Hepatocyte (in vitro differentiated cells): ENCODE measurements at regions not wholly inside any gene's neighbourhood (a gene's known extent, or its start where the extent isn't known, plus 50 kb on each side); places are given as distances from the start of the nearest gene placed in this dataset.

Source experiments
- DNase-seq: peaks from one replicate; pipeline ENCODE4 v3.0.0-alpha.2; 2016; ENCODE audit warnings: low spot score
- H2AFZ ChIP-seq: fragments of 200-600 bp; sonication (generic); 2 replicates; pipeline ENCODE4 v1.6.0; 2016; ENCODE audit warnings: antibody characterized with exemption, mild to moderate bottlenecking
- H3K27ac ChIP-seq: fragments of 200-600 bp; sonication (generic); 2 replicates; pipeline ENCODE4 v1.5.1; 2016; ENCODE audit warnings: mild to moderate bottlenecking
- H3K27me3 ChIP-seq: fragments of 200-600 bp; sonication (generic); 2 replicates; pipeline ENCODE4 v1.6.1; 2016
- H3K36me3 ChIP-seq: fragments of 200-600 bp; sonication (generic); replicated peaks from 2 replicates; pipeline ENCODE4 v1.5.1; 2016; ENCODE audit warnings: low read depth; ENCODE audit not compliant: insufficient read depth
- H3K4me1 ChIP-seq: fragments of 200-600 bp; sonication (generic); 2 replicates; pipeline ENCODE4 v1.5.1; 2016; ENCODE audit warnings: mild to moderate bottlenecking, moderate library complexity; ENCODE audit not compliant: insufficient read depth
- H3K4me2 ChIP-seq: fragments of 200-600 bp; sonication (generic); 2 replicates; pipeline ENCODE4 v1.6.0; 2016
- H3K4me3 ChIP-seq: fragments of 200-600 bp; sonication (generic); 2 replicates; pipeline ENCODE4 v1.5.1; 2016; ENCODE audit warnings: mild to moderate bottlenecking
- H3K79me2 ChIP-seq: fragments of 200-600 bp; sonication (generic); 2 replicates; pipeline ENCODE4 v1.6.0; 2017; ENCODE audit warnings: mild to moderate bottlenecking
- H3K9me2 ChIP-seq: fragments of 200-600 bp; sonication (generic); replicated peaks from 2 replicates; pipeline ENCODE4 v1.6.0; 2017; ENCODE audit warnings: mild to moderate bottlenecking; ENCODE audit not compliant: insufficient read depth
- H3K9me3 ChIP-seq: fragments of 200-600 bp; sonication (generic); 2 replicates; pipeline ENCODE4 v1.5.1; 2016; ENCODE audit warnings: low read depth, mild to moderate bottlenecking
- H4K20me1 ChIP-seq: fragments of 200-600 bp; sonication (generic); 2 replicates; pipeline ENCODE4 v1.6.0; 2016; ENCODE audit warnings: mild to moderate bottlenecking; ENCODE audit not compliant: insufficient read depth, poor library complexity, severe bottlenecking
- CTCF ChIP-seq: fragments of 200-600 bp; sonication (generic); IDR thresholded peaks from 2 replicates; pipeline ENCODE4 v1.5.1; 2016; ENCODE audit warnings: antibody characterized with exemption, mild to moderate bottlenecking; ENCODE audit not compliant: poor library complexity
- EZH2 ChIP-seq: fragments of 200-600 bp; sonication (generic); IDR thresholded peaks from 2 replicates; pipeline ENCODE4 v1.6.1; 2016; ENCODE audit warnings: antibody characterized with exemption, mild to moderate bottlenecking, borderline replicate concordance
- EZH2phosphoT487 ChIP-seq: fragments of 200-600 bp; sonication (generic); IDR thresholded peaks from one replicate; pipeline ENCODE4 v1.6.1; 2018; ENCODE audit warnings: antibody characterized with exemption, mild to moderate bottlenecking, low read depth, moderate library complexity; ENCODE audit not compliant: unreplicated experiment, severe bottlenecking
- WGBS: methylation state at CpG from one replicate; pipeline ENCODE4 v1.1.6; 2016; ENCODE audit warnings: low lambda C conversion rate; ENCODE audit errors: missing lambda C conversion rate; 5-methylcytosine and 5-hydroxymethylcytosine counted together

- Histone ChIP-seq H4K20me1 (no peaks in the 10 kb centered on the region), H3K4me2 (no peak overlapping the region), H3K9me2 (no peaks in the 10 kb centered on the region), H3K27ac (no peak overlapping the region), H3K36me3 (no peaks in the 10 kb centered on the region), H2AFZ (no peak overlapping the region), H3K4me3 (no peak overlapping the region), H3K27me3 (no peaks in the 10 kb centered on the region), H3K4me1 (no peaks in the 10 kb centered on the region), H3K9me3 (no peaks in the 10 kb centered on the region), H3K79me2 (no peaks in the 10 kb centered on the region)
- TF ChIP-seq EZH2 = no peak
- no peak for TF ChIP-seq CTCF
- no peak for TF ChIP-seq EZH2phosphoT487
- DNase-seq = no peak
- 78% methylated on average over 4 of the region's 4 CpGs for WGBS
These were observed 1207.1 kb upstream of the CDH18 start for GRCh38 chr5:21195145-21195544.

GRCh38 chr5:21185536-21185935 lies 1197.5 kb upstream of the CDH18 start:
- H3K27me3 ChIP-seq = no peaks in the 10 kb centered on the region
- H2AFZ ChIP-seq = no peak overlapping the region
- no peaks in the 10 kb centered on the region for H4K20me1 ChIP-seq
- H3K27ac ChIP-seq = no peak overlapping the region
- H3K4me2 ChIP-seq = no peak overlapping the region
- H3K36me3 ChIP-seq = no peaks in the 10 kb centered on the region
- no peaks in the 10 kb centered on the region for H3K4me1 ChIP-seq
- WGBS = 81% methylated on average over 5 of the region's 5 CpGs
- H3K79me2 ChIP-seq = no peaks in the 10 kb centered on the region
- DNase-seq = no peak
- TF ChIP-seq EZH2 (no peak), CTCF (no peak), EZH2phosphoT487 (no peak)
- H3K4me3 ChIP-seq = no peak overlapping the region
- no peaks in the 10 kb centered on the region for H3K9me2 ChIP-seq
- no peaks in the 10 kb centered on the region for H3K9me3 ChIP-seq

GRCh38 chr5:21184581-21184980 lies 1196.6 kb upstream of the CDH18 start:
- H3K36me3 ChIP-seq = no peaks in the 10 kb centered on the region
- no peaks in the 10 kb centered on the region for H4K20me1 ChIP-seq
- no peaks in the 10 kb centered on the region for H3K9me2 ChIP-seq
- TF ChIP-seq CTCF (no peak), EZH2phosphoT487 (no peak), EZH2 (no peak)
- H3K27me3 ChIP-seq = no peaks in the 10 kb centered on the region
- no peak overlapping the region for H3K4me2 ChIP-seq
- H3K4me3 ChIP-seq = no peak overlapping the region
- WGBS = 62% methylated on average over 4 of the region's 4 CpGs
- no peak overlapping the region for H3K27ac ChIP-seq
- no peaks in the 10 kb centered on the region for H3K9me3 ChIP-seq
- DNase-seq = no peak
- H3K4me1 ChIP-seq = no peaks in the 10 kb centered on the region
- H3K79me2 ChIP-seq = no peaks in the 10 kb centered on the region
- H2AFZ ChIP-seq = no peak overlapping the region

- no peaks in the 10 kb centered on the region for H3K27me3 ChIP-seq
- H2AFZ ChIP-seq = no peak overlapping the region
- H3K9me2 ChIP-seq = no peaks in the 10 kb centered on the region
- no peaks in the 10 kb centered on the region for H3K79me2 ChIP-seq
- H4K20me1 ChIP-seq = no peaks in the 10 kb centered on the region
- no peaks in the 10 kb centered on the region for H3K4me1 ChIP-seq
- WGBS = 92% methylated on average over 3 of the region's 3 CpGs
- H3K36me3 ChIP-seq = no peaks in the 10 kb centered on the region
- no peak overlapping the region for H3K4me2 ChIP-seq
- no peak for DNase-seq
- TF ChIP-seq EZH2phosphoT487 = no peak
- H3K27ac ChIP-seq = no peak overlapping the region
- no peaks in the 10 kb centered on the region for H3K9me3 ChIP-seq
- H3K4me3 ChIP-seq = no peak overlapping the region
These were observed 1193.7 kb upstream of the CDH18 start for GRCh38 chr5:21181609-21182125.
